A673 (cell line): ENCODE measurements at regions not wholly inside any gene's neighbourhood (a gene's known extent, or its start where the extent isn't known, plus 50 kb on each side); places are given as distances from the start of the nearest gene placed in this dataset.
A peak's percentile ranks its signal among the peaks of the same experiment; 100 is the strongest.

Source experiments
- BruUV-seq: library from RNA; stranded (reverse); fragments of 400-500 nt; replicated peaks from 2 replicates; lab custom pipeline; 2021; lab: Mats Ljungman, UMichigan
- CTCF ChIA-PET: fragments of 300-600 bp; sonication (Branson Sonifier 250); formaldehyde crosslinking; loops from one replicate; lab custom pipeline; 2022; ENCODE audit warnings: antibody characterized with exemption; lab: Charles Lee
- POLR2A ChIA-PET: fragments of 300-600 bp; sonication (Branson Sonifier 250); formaldehyde crosslinking; loops from one replicate; lab custom pipeline; 2022; ENCODE audit warnings: antibody characterized with exemption; ENCODE audit not compliant: low non-redundant PET; lab: Charles Lee
- DNase-seq: peaks from one replicate; pipeline ENCODE4 v3.0.0-alpha.2; 2015; ENCODE audit warnings: low spot score
- H3K27ac ChIP-seq: fragments of 200-600 bp; sonication (generic); 2 replicates; pipeline ENCODE4 v1.5.1; 2016; ENCODE audit warnings: mixed run types, low read depth, mild to moderate bottlenecking, mixed read lengths, antibody characterized with exemption, low read length; ENCODE audit not compliant: poor library complexity, severe bottlenecking
- H3K27me3 ChIP-seq: fragments of 200-600 bp; sonication (generic); replicated peaks from 2 replicates; pipeline ENCODE4 v1.6.1; 2017; ENCODE audit warnings: mixed run types, low read depth, mild to moderate bottlenecking, mixed read lengths, antibody characterized with exemption, low read length; ENCODE audit not compliant: insufficient read depth, poor library complexity
- H3K36me3 ChIP-seq: fragments of 200-600 bp; sonication (generic); 2 replicates; pipeline ENCODE4 v1.6.1; 2016; ENCODE audit warnings: mixed run types, mild to moderate bottlenecking, mixed read lengths, antibody characterized with exemption, low read length; ENCODE audit not compliant: insufficient read depth, poor library complexity, severe bottlenecking
- H3K4me1 ChIP-seq: fragments of 200-600 bp; sonication (generic); 2 replicates; pipeline ENCODE4 v1.6.1; 2017; ENCODE audit warnings: mixed run types, mild to moderate bottlenecking, mixed read lengths, antibody characterized with exemption, low read length; ENCODE audit not compliant: insufficient read depth, poor library complexity, severe bottlenecking
- H3K4me3 ChIP-seq: fragments of 200-600 bp; sonication (generic); 2 replicates; pipeline ENCODE4 v1.5.1; 2016; ENCODE audit warnings: low read depth, mixed run types, mild to moderate bottlenecking, mixed read lengths, low read length; ENCODE audit not compliant: poor library complexity, severe bottlenecking
- H3K9me3 ChIP-seq: fragments of 200-600 bp; sonication (generic); 2 replicates; pipeline ENCODE4 v1.6.1; 2016; ENCODE audit warnings: mixed run types, low read depth, mild to moderate bottlenecking, mixed read lengths, antibody characterized with exemption, low read length; ENCODE audit not compliant: poor library complexity, severe bottlenecking
- CTCF ChIP-seq: fragments of 300-800, 200-600 bp; sonication (generic); conservative IDR thresholded peaks from 2 replicates; pipeline ENCODE4 v1.5.1; 2017; ENCODE audit warnings: low read depth, mild to moderate bottlenecking, antibody characterized with exemption, low read length, moderate library complexity, mixed read lengths
- EZH2 ChIP-seq: fragments of 200-600 bp; sonication (generic); IDR thresholded peaks from 2 replicates; pipeline ENCODE4 v1.6.1; 2017; ENCODE audit warnings: borderline replicate concordance, low read depth, mild to moderate bottlenecking, mixed read lengths, antibody characterized with exemption, low read length; ENCODE audit not compliant: poor library complexity, severe bottlenecking
- intact Hi-C: fragments of 100-400 bp; cut with micrococcal nuclease; formaldehyde crosslinking; loops from one replicate; pipeline ENCODE4 v1.10.0; 2022; ENCODE audit not compliant: unreplicated experiment

GRCh38 chr15:69857686-69858391, 239.9 kb downstream of the TLE3 start:
- ChIA-PET CTCF (interaction anchor here (0.6 kb wide), 1 partner anchor 41 kb away, joined by 5 read pairs; no protein-coding TSS in a partner anchor), POLR2A (no interaction called here)
- no peaks in the 10 kb centered on the region for H3K9me3 ChIP-seq
- no peak overlapping the region for H3K4me3 ChIP-seq
- intact Hi-C loops, result no loop called here
- DNase-seq, result peak; percentile 74
- TF ChIP-seq CTCF, result no peak
- no peak for TF ChIP-seq EZH2
- no peaks in the 10 kb centered on the region for H3K36me3 ChIP-seq
- H3K4me1 ChIP-seq, result peaks cover 35% of the 10 kb centered on the region
- no TSS peak for BruUV-seq
- H3K27me3 ChIP-seq, result no peaks in the 10 kb centered on the region
- H3K27ac ChIP-seq, result no peak overlapping the region

GRCh38 chr15:69858456-69858855, 239.3 kb downstream of the TLE3 start:
- H3K4me1 ChIP-seq, result peaks cover 35% of the 10 kb centered on the region
- DNase-seq, result no peak

GRCh38 chr15:69859866-69860265, 237.9 kb downstream of the TLE3 start:
- no peak for DNase-seq
- Histone ChIP-seq H3K27ac (no peak overlapping the region), H3K4me3 (no peak overlapping the region), H3K36me3 (no peaks in the 10 kb centered on the region), H3K27me3 (no peaks in the 10 kb centered on the region), H3K4me1 (peaks cover 29% of the 10 kb centered on the region), H3K9me3 (no peaks in the 10 kb centered on the region)
- no peak for TF ChIP-seq CTCF
- TF ChIP-seq EZH2, result no peak
- CTCF ChIA-PET, result no interaction called here
- intact Hi-C loops, result no loop called here
- BruUV-seq, result no TSS peak
- POLR2A ChIA-PET, result no interaction called here

More at GRCh38 chr15:69858456-69858855, 239.3 kb downstream of the TLE3 start:
- H3K9me3 ChIP-seq, result no peaks in the 10 kb centered on the region
- no peak overlapping the region for H3K27ac ChIP-seq
- CTCF ChIA-PET, result interaction anchor here (0.6 kb wide), 1 partner anchor 40 kb away, joined by 5 read pairs; no protein-coding TSS in a partner anchor
- TF ChIP-seq CTCF, result no peak
- no peak for TF ChIP-seq EZH2
- H3K27me3 ChIP-seq, result no peaks in the 10 kb centered on the region
- intact Hi-C loops, result no loop called here
- POLR2A ChIA-PET, result no interaction called here
- H3K4me3 ChIP-seq, result no peak overlapping the region
- BruUV-seq, result no TSS peak
- no peaks in the 10 kb centered on the region for H3K36me3 ChIP-seq
